NCI-H1436 treated with DMSO at 0.1 percent for 48 hours (cell line): ENCODE measurements at regions not wholly inside any gene's neighbourhood (a gene's known extent, or its start where the extent isn't known, plus 50 kb on each side); places are given as distances from the start of the nearest gene placed in this dataset.
"Not testable (repeated sequence)": the region's sequence is repeated elsewhere in the genome, so short reads cannot be mapped to it uniquely, and the experiment has no call there.

Experiments used
- DNase-seq: peaks from one replicate; lab custom pipeline; 2025; lab: John Stamatoyannopoulos, UW

- DNase-seq: no peak
Measured at GRCh38 chr5:135179308-135179980, 145.4 kb upstream of the PITX1 start.

GRCh38 chr5:135178476-135179155 is 144.6 kb upstream of the PITX1 start:
- no peak for DNase-seq

GRCh38 chr5:135177591-135177990 is 143.6 kb upstream of the PITX1 start:
- DNase-seq: no peak

GRCh38 chr5:135176991-135177390 is 143.0 kb upstream of the PITX1 start:
- DNase-seq: no peak

GRCh38 chr5:135174315-135175096 is 140.5 kb upstream of the PITX1 start:
- DNase-seq: no peak

GRCh38 chr5:135173662-135174290 is 139.7 kb upstream of the PITX1 start:
- no peak for DNase-seq

GRCh38 chr5:135172718-135173117 is 138.7 kb upstream of the PITX1 start:
- DNase-seq: no peak

- DNase-seq: no peak
Measured at GRCh38 chr5:135171336-135171735, 137.3 kb upstream of the PITX1 start.

- no peak for DNase-seq
Measured at GRCh38 chr5:135170500-135170899, 136.5 kb upstream of the PITX1 start.

GRCh38 chr5:135169753-135170152 is 135.7 kb upstream of the PITX1 start:
- DNase-seq: no peak

GRCh38 chr5:135167634-135168033 is 133.6 kb upstream of the PITX1 start:
- no peak for DNase-seq

- DNase-seq: not testable (repeated sequence)
Measured at GRCh38 chr5:135164873-135165614, 131.0 kb upstream of the PITX1 start.

- no peak for DNase-seq
Measured at GRCh38 chr5:135163964-135164363, 129.9 kb upstream of the PITX1 start.

- DNase-seq: no peak
Measured at GRCh38 chr5:135163391-135163790, 129.4 kb upstream of the PITX1 start.

GRCh38 chr5:135162661-135163265 is 128.7 kb upstream of the PITX1 start:
- DNase-seq: no peak

- DNase-seq: no peak
Measured at GRCh38 chr5:135161221-135161620, 127.2 kb upstream of the PITX1 start.

- no peak for DNase-seq
Measured at GRCh38 chr5:135160036-135160675, 126.1 kb upstream of the PITX1 start.

GRCh38 chr5:135159626-135160025 is 125.6 kb upstream of the PITX1 start:
- no peak for DNase-seq

GRCh38 chr5:135158982-135159381 is 125.0 kb upstream of the PITX1 start:
- no peak for DNase-seq

- DNase-seq: no peak
Measured at GRCh38 chr5:135158314-135158697, 124.3 kb upstream of the PITX1 start.
